KBM-7 (cell line): ENCODE measurements at regions not wholly inside any gene's neighbourhood (a gene's known extent, or its start where the extent isn't known, plus 50 kb on each side); places are given as distances from the start of the nearest gene placed in this dataset.

Experiments
- DNase-seq: peaks from one replicate; pipeline ENCODE4 v3.0.0-alpha.2; 2015
- in situ Hi-C: fragments of 300-500 bp; cut with MboI; formaldehyde crosslinking; loops from 2 replicates; pipeline ENCODE4 v1.14.3; 2020; ENCODE audit warnings: low sequenced_read_pairs, low pct_unique_long_range_greater_than_20kb, mixed read lengths

DNA sequence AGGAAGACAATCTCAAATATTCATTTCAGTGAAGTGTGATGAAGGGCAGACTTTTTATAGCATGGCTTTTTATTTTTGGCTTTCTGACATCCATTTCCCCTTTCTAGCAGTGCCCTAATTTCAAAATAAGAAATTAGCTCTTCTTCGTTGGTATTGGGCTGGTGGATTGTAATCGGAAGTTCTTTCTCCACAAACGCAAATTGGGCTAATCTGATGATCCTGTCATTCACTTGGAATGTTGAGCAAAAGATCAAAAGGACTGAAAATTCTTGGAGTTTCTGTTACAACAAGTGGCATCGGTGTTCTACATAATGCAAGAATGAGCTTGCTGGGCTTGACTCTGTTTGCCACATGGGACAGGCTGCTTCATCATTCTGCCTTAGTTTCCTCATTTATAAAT is 1182.8 kb downstream of the FLRT2 start:
- in situ Hi-C loops, result no loop called here
- no peak for DNase-seq

- in situ Hi-C loops, result no loop called here
These were observed 1182.2 kb downstream of the FLRT2 start for GRCh38 chr14:86712176-86712575.

GRCh38 chr14:86708846-86709339 is 1178.9 kb downstream of the FLRT2 start:
- in situ Hi-C loops, result no loop called here
- no peak for DNase-seq

More at GRCh38 chr14:86712176-86712575, 1182.2 kb downstream of the FLRT2 start:
- no peak for DNase-seq

GRCh38 chr14:86707071-86707470 is 1177.1 kb downstream of the FLRT2 start:
- no peak for DNase-seq

GRCh38 chr14:86683561-86683960 is 1153.6 kb downstream of the FLRT2 start:
- no peak for DNase-seq
- in situ Hi-C loops, result no loop called here

More at GRCh38 chr14:86707071-86707470, 1177.1 kb downstream of the FLRT2 start:
- in situ Hi-C loops, result no loop called here

DNA sequence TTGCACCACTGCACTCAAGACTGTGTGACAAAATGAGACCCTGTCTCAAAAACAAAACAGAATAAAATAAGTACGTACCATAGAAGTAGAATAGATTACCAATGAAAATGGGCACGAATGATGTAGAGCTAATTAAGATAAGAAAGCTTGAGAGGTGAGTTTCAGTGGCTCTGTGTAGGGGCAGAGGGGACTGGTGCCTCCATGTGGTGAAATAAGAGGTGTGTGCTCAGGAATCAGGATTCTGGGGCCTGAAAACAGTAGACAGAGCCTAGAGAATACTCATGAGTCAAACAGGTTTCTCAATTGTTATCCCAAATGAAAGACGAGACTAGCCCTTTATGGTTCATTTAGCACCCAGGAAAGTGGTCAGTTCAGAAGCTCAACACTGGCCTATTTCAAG is 1145.1 kb downstream of the FLRT2 start:
- DNase-seq, result no peak
- in situ Hi-C loops, result no loop called here

DNA sequence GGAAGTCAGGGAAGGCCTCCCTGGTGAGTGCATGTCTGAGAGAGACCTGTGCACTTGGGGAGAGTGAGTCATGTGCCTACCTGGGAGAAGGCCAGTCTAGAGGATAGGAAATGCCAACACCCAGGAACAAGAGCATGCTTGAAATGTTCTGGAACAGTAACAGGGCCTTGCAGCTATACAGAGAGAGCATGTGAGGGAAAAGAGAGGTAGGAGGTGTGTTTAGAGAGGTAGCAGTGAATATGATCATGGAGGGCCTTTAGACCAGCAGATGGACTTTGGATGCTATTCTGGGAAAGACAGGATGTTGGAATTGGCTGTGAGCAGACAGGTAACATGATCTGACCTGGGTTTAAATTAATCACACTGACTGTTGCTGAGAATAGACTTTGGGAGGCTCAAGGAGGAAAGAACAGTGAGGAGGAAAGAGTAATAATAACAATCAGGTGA is 1143.6 kb downstream of the FLRT2 start:
- in situ Hi-C loops, result no loop called here
- no peak for DNase-seq

DNA sequence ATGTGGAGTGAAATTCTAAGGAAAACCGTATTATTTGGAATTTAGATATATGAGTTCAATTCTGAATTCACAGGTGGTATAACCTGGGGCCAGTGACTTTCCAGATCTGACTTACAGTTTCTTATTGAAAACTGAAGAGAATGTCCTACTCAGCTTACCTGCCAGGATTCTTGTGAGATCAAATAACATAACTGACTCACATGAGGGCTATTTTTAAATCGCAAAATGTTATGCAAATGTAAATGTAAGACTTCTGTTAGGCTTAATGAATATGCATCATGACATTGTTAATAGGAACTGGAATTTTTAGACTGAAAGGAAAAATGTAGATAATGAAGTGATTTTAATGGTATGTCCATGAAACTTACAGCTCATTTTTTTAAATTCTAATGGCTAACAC is 1142.1 kb downstream of the FLRT2 start:
- DNase-seq, result no peak
- in situ Hi-C loops, result no loop called here

DNA sequence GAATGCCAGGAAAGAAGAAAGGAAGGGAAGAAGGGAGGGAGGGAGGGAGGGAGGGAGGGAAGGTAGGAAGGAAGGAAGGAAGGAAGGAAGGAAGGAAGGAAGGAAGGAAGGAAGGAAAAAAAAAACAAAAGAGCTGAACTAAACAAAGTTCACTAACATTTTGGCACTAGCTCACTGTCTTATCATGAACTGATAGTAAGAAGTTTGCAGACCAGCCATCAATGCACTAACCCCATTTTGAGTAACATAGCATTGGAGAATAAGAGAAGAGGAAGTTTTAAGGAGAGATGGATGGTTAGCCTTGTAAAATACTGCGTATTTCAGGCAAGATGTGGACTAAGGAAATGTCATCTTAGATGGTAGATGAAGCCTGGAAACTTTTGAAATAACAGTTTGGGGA is 1136.0 kb downstream of the FLRT2 start:
- no peak for DNase-seq
- in situ Hi-C loops, result no loop called here

- no peak for DNase-seq
- in situ Hi-C loops, result no loop called here
These were observed 1132.4 kb downstream of the FLRT2 start for GRCh38 chr14:86662334-86662733.

GRCh38 chr14:86654558-86655184 is 1124.7 kb downstream of the FLRT2 start:
- in situ Hi-C loops, result no loop called here
- DNase-seq, result peak; percentile 65

GRCh38 chr14:86652526-86652925 is 1122.6 kb downstream of the FLRT2 start:
- no peak for DNase-seq
- in situ Hi-C loops, result no loop called here

DNA sequence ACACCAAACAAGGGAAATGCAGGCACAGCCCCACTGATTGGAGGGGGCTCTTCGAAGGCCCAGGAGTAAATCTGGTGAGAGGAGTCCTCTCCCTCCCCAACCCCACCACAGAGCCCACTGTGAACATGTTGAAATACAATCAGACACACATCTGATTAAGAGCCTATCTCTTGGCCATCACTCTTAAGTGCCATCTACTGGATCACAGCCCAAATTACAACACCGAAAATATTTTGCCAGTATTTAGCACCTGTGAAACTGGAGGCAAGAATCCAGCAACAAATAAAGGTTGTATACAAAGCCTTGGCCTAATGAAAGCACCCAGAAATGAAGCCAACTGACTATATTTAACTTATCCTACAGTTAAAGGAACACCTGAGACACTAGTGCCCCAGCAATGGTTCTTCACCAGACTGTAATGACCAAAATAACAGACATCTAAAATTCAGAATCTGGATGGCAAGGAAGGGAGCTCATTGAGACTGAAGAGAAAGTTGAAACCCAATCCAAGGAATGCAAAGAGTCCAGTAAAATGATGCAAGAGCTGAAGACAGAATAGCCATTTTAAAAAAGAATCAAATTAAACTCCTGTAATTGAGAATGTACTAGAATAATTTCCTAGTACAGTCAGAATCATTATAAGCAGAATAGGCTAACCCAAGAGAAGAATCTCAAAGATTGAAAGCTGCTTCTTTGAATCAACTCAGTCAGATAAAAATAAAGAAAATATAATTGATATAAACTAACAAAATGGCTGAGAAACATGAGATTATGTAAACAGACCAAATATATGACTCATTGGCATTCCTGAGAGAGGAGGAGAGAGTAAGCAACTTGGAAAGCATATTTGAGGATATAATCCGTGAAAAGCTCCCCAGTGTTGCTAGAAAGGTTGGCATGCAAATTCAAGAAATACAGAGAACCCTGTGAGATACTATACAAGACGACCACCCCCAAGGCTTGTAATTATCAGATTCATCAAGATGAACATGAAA is 1117.0 kb downstream of the FLRT2 start:
- in situ Hi-C loops, result no loop called here
- peak; percentile 19 for DNase-seq

DNA sequence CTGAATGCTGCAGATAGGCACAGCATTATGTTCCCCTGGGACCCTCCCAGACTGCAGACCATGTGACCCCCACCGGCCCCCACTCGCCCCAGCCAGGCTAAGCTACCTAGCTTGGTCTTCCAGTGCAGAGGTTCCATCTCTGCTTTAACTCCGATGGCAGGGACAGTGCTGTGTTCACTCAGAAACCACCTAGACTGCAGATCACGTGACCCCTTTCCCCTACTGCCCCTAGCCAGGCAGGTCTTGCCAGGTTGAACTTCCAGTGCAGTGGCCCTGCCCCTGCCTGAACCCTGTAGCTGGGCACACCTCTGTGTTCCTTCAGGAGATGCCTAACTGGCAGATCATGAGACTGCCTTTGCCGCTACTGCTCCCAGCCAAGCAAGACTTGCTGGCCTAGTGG is 1116.2 kb downstream of the FLRT2 start:
- DNase-seq, result no peak
- in situ Hi-C loops, result no loop called here

- in situ Hi-C loops, result no loop called here
- no peak for DNase-seq
These were observed 1111.4 kb downstream of the FLRT2 start for GRCh38 chr14:86641310-86641709.

DNA sequence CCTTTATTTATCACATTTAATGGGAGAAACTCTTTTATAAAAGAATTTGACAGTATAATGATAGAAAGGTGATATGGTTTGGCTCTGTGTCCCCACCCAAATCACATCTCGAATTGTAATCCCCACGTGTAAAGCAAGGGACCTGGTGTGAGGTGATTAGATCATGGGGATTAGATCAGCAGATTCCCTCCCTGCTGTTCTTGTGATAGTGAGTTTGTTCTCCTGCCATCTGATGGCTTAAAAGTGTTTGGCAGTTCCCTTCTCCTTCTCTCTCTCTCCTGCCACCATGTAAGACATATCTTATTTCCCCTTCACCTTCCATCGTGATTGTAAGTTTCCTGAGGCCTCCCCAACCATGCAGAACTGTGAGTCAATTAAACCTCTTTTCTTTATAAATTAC is 1110.3 kb downstream of the FLRT2 start:
- DNase-seq, result no peak
- in situ Hi-C loops, result no loop called here

DNA sequence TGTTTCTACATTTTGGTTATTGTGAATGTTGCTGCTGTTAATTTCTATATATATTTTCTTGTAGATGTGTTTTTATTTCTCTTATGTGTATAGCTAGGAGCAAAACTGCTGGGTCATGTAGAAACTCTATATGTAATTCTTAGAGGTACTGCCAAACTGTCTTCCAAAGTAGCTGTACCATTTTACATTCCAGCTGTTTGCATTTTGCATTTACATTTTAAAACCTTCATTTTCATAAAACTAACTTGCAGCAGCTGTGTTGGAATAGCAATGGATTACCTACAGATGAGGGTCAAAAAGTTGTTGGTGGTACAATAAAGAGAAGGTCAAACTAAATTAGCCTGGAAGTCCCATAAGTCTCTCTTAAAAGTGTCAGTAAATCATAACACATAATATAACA is 1109.7 kb downstream of the FLRT2 start:
- in situ Hi-C loops, result no loop called here

GRCh38 chr14:86639146-86639545 is 1109.2 kb downstream of the FLRT2 start:
- DNase-seq, result peak; percentile 5
- in situ Hi-C loops, result no loop called here

More for the DNA sequence above, 1109.7 kb downstream of the FLRT2 start:
- DNase-seq, result no peak

DNA sequence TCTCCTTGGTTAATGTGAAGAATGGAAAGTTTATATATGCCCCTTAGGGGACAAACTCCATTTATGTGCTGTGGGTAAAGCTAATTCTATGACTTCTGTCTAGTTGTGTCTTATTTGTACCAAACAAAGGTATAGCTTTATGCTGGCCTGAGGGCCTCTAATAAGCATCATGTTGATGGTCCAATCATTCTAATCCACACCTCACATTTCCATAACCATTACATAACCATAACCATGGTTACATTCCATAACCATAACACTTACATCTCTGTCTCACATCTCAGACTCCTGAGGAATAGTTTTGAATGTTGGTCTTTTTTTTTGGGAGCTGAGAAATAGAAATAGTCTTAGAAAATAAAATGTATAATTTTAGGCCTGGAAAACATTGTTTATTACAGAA is 1097.1 kb downstream of the FLRT2 start:
- in situ Hi-C loops, result no loop called here
- no peak for DNase-seq

- in situ Hi-C loops, result no loop called here
- DNase-seq, result no peak
These were observed 1096.6 kb downstream of the FLRT2 start for GRCh38 chr14:86626530-86626929.
